Astrocyte of the spinal cord (primary cell): ENCODE measurements at regions not wholly inside any gene's neighbourhood (a gene's known extent, or its start where the extent isn't known, plus 50 kb on each side); places are given as distances from the start of the nearest gene placed in this dataset.
A peak's percentile ranks its signal among the peaks of the same experiment; 100 is the strongest.
"Not testable (repeated sequence)": the region's sequence is repeated elsewhere in the genome, so short reads cannot be mapped to it uniquely, and the experiment has no call there.

ENCODE experiments used
- DNase-seq: peaks from one replicate; pipeline ENCODE4 v3.0.0; 2011; ENCODE audit warnings: low read depth, low spot score
- H3K4me3 ChIP-seq: 2 replicates; pipeline ENCODE4 v1.5.1; 2011; ENCODE audit warnings: low read depth, mild to moderate bottlenecking, low read length, moderate library complexity
- CTCF ChIP-seq: IDR thresholded peaks from 2 replicates; pipeline ENCODE4 v1.5.1; 2012; ENCODE audit warnings: low read depth, mild to moderate bottlenecking, low read length, inconsistent platforms
- in situ Hi-C: cut with HindIII; loops from 2 replicates; pipeline ENCODE4 v1.10.0; 2017; ENCODE audit warnings: low sequenced_read_pairs

GRCh38 chr4:147160908-147161513 is 215.3 kb upstream of the TTC29 start:
- peak; percentile 75 for DNase-seq
- no peak overlapping the region for H3K4me3 ChIP-seq
- in situ Hi-C loops: no loop called here
- peak; percentile 89 for TF ChIP-seq CTCF

DNA sequence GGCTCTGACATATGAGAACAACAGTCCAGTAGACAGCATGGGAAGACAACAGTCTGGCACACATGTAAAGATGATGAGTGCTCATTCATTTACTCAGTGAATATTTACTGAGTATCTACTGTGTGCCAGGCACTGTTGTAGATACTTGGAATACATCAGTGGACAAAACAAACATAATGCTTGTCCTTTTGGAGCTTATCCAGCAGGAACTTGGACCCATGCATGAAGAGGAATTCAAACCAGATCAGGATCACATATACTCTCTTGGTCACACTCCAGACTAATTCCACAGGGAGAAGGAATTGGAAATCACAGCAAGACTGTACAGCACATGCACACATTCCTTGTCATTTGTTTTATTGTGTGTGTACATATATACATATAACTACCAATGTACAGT is 217.6 kb upstream of the TTC29 start:
- in situ Hi-C loops: no loop called here
- H3K4me3 ChIP-seq: no peak overlapping the region
- TF ChIP-seq CTCF: no peak
- DNase-seq: no peak

GRCh38 chr4:147168200-147168599 is 222.5 kb upstream of the TTC29 start:
- DNase-seq, in situ Hi-C loops, H3K4me3 ChIP-seq: not testable (repeated sequence)

GRCh38 chr4:147173322-147173721 is 227.7 kb upstream of the TTC29 start:
- in situ Hi-C loops: no loop called here
- TF ChIP-seq CTCF: no peak
- DNase-seq: no peak
- H3K4me3 ChIP-seq: no peak overlapping the region

GRCh38 chr4:147173797-147174432 is 228.3 kb upstream of the TTC29 start:
- no peak for DNase-seq
- TF ChIP-seq CTCF: no peak
- in situ Hi-C loops: no loop called here
- H3K4me3 ChIP-seq: no peak overlapping the region

- no peak overlapping the region for H3K4me3 ChIP-seq
- no peak for TF ChIP-seq CTCF
- in situ Hi-C loops: no loop called here
- DNase-seq: no peak
Observed at GRCh38 chr4:147174591-147174990, 228.9 kb upstream of the TTC29 start.

DNA sequence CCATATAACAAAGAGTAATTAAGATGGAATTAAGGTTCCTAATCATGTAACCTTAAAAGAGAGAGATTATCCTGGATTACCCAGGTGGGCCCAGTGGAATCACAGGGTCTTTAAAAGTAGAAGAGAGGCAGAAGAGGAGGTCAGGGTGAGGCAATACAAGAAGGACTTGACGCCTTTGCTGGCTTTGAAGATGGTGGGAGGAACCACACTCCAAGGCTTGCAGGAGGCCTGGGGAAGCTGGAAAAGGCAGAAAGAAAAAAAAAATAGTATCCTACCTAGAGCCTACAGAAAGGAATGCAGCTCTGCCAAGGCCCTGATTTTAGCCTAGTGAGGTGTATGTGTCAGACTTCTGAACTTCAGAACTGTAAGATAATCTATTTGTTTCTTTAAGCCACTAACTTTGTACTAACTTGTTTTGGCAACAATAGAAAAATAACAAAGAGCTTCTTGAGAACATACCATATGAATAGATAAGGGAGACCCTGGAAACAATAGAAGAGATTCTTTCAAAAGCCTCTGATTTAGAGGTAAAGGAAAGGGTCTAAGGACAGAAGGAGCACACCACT is 229.9 kb upstream of the TTC29 start:
- DNase-seq: no peak
- in situ Hi-C loops: no loop called here
- TF ChIP-seq CTCF: no peak
- no peak overlapping the region for H3K4me3 ChIP-seq
